ENCODE measurements at regions not wholly inside any gene's neighbourhood (a gene's known extent, or its start where the extent isn't known, plus 50 kb on each side); places are given as distances from the start of the nearest gene placed in this dataset.

DNA sequence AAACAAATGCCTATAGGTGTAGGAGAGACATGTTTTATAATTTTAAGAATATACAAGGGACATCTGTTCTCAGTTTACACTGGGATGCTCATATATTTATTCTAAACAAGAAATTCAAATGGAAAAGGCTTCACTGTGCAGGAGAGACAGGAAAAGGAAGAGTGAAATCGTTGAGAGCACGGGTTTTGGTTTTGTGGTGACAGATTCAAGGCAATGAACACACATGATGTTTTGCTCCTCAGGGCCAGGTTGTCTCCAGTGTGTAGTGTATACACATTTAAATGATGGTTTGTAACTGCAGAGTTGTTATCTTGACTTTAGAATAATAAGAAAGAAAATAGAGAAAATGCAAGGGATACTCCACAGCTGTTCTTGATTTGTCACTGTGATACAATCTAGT, 73.7 kb downstream of the S1PR1 start:
- TF ChIP-seq CTCF (IDR thresholded peaks at IDR 0.05 in 8 of 11, conservative IDR thresholded peaks at IDR 0.05 in 3 of 11): no peak
- no peak for TF ChIP-seq POLR2A (IDR thresholded peaks at IDR 0.05)
